ENCODE measurements at regions not wholly inside any gene's neighbourhood (a gene's known extent, or its start where the extent isn't known, plus 50 kb on each side); places are given as distances from the start of the nearest gene placed in this dataset.
A peak's percentile ranks its signal among the peaks of the same experiment; 100 is the strongest.

GRCh38 chr4:12958436-12958835 lies 525.7 kb downstream of the RAB28 start:
- no peak overlapping the region for H3K9ac ChIP-seq (ENCODE audit: low read depth in 1 of 2, low read length in 2 of 2)
- DNase-seq (ENCODE audit: low spot score): no peak
- H3K36me3 ChIP-seq (ENCODE audit: control insufficient read depth in 4 of 4, insufficient read depth in 3 of 4, low read depth in 1 of 4, low read length in 3 of 4): no peaks in the 10 kb centered on the region
- TF ChIP-seq FOXA1 (IDR thresholded peaks at IDR 0.05) (no peak), HNF4A (conservative IDR thresholded peaks at IDR 0.05) (no peak), CTCF (IDR thresholded peaks at IDR 0.05; ENCODE audit: low read depth, low read length, missing input control) (no peak), EGR1 (IDR thresholded peaks at IDR 0.05; ENCODE audit: low read depth in 2 of 2) (no peak)
- H3K4me1 ChIP-seq (ENCODE audit: control insufficient read depth in 4 of 4, insufficient read depth in 4 of 4, low read length in 3 of 4): peaks cover 4 to 23% (median 8%) of the 10 kb centered on the region in 4 donors
- no peaks in the 10 kb centered on the region for H3K9me3 ChIP-seq (ENCODE audit: control insufficient read depth in 4 of 4, low read length in 3 of 4)
- H3K4me3 ChIP-seq (ENCODE audit: low read depth in 1 of 3, low read length in 3 of 3): no peak overlapping the region
- H3K27ac ChIP-seq (ENCODE audit: low read depth in 1 of 2, low read length in 2 of 2): no peak overlapping the region
- H3K27me3 ChIP-seq (ENCODE audit: control insufficient read depth in 4 of 4, insufficient read depth in 4 of 4, low read length in 3 of 4): no peaks in the 10 kb centered on the region

GRCh38 chr4:12957108-12957507 lies 527.0 kb downstream of the RAB28 start:
- no peaks in the 10 kb centered on the region for H3K27me3 ChIP-seq (ENCODE audit: control insufficient read depth in 4 of 4, insufficient read depth in 4 of 4, low read length in 3 of 4)
- no peak overlapping the region for H3K4me3 ChIP-seq (ENCODE audit: low read depth in 1 of 3, low read length in 3 of 3)
- no peak for DNase-seq (ENCODE audit: low spot score)
- no peak overlapping the region for H3K9ac ChIP-seq (ENCODE audit: low read depth in 1 of 2, low read length in 2 of 2)
- WGBS: 50% methylated on average over 3 of the region's 3 CpGs
- H3K27ac ChIP-seq (ENCODE audit: low read depth in 1 of 2, low read length in 2 of 2): no peak overlapping the region
- no peaks in the 10 kb centered on the region for H3K9me3 ChIP-seq (ENCODE audit: control insufficient read depth in 4 of 4, low read length in 3 of 4)
- H3K4me1 ChIP-seq (ENCODE audit: control insufficient read depth in 4 of 4, insufficient read depth in 4 of 4, low read length in 3 of 4): peaks cover 4 to 23% (median 7%) of the 10 kb centered on the region in 4 donors
- TF ChIP-seq TAF1 (conservative IDR thresholded peaks at IDR 0.05) (no peak), ZBTB33 (IDR thresholded peaks at IDR 0.05) (no peak), RXRA (IDR thresholded peaks at IDR 0.05) (peak in 1 of 2 donors; percentile 27), CTCF (IDR thresholded peaks at IDR 0.05; ENCODE audit: low read depth, low read length, missing input control) (no peak), NR2F2 (IDR thresholded peaks at IDR 0.05) (no peak), RAD21 (IDR thresholded peaks at IDR 0.05) (no peak), HNF4A (conservative IDR thresholded peaks at IDR 0.05) (peak; percentile 3 to 25), SP1 (IDR thresholded peaks at IDR 0.05) (no peak), MAX (IDR thresholded peaks at IDR 0.05) (no peak), REST (IDR thresholded peaks at IDR 0.05) (no peak), YY1 (IDR thresholded peaks at IDR 0.05) (no peak), GABPA (IDR thresholded peaks at IDR 0.05 in 1 of 2, conservative IDR thresholded peaks at IDR 0.05 in 1 of 2) (no peak), HNF4G (IDR thresholded peaks at IDR 0.05) (no peak), FOXA2 (IDR thresholded peaks at IDR 0.05) (peak; percentile 30)
- no peaks in the 10 kb centered on the region for H3K36me3 ChIP-seq (ENCODE audit: control insufficient read depth in 4 of 4, insufficient read depth in 3 of 4, low read depth in 1 of 4, low read length in 3 of 4)
